GM23338 (cell line): ENCODE measurements at regions not wholly inside any gene's neighbourhood (a gene's known extent, or its start where the extent isn't known, plus 50 kb on each side); places are given as distances from the start of the nearest gene placed in this dataset.

ENCODE experiments used
- ATAC-seq: fragments of 200-7000 bp; cut with Tn5 transposase; 3 replicates; pipeline ENCODE4 v1.9.1; 2020
- DNase-seq: peaks from one replicate; pipeline ENCODE4 v3.0.0-alpha.2; 2015; ENCODE audit warnings: low spot score
- H2AFZ ChIP-seq: fragments of 200-600 bp; sonication (generic); 2 replicates; pipeline ENCODE4 v1.8.0; 2016; ENCODE audit warnings: antibody characterized with exemption, mild to moderate bottlenecking, moderate library complexity
- H3F3A ChIP-seq: fragments of 200-600 bp; sonication (generic); replicated peaks from 2 replicates; pipeline ENCODE4 v1.8.0; 2017; ENCODE audit warnings: antibody characterized with exemption, mixed run types, low read depth
- H3K27ac ChIP-seq: fragments of 200-600 bp; sonication (generic); 2 replicates; pipeline ENCODE4 v1.6.1; 2016; ENCODE audit warnings: low read depth
- H3K27me3 ChIP-seq: fragments of 200-600 bp; sonication (generic); 2 replicates; pipeline ENCODE4 v1.8.0; 2016; ENCODE audit warnings: mild to moderate bottlenecking, mixed run types, moderate library complexity; ENCODE audit not compliant: insufficient read depth
- H3K36me3 ChIP-seq: fragments of 200-600 bp; sonication (generic); 2 replicates; pipeline ENCODE4 v1.8.0; 2016; ENCODE audit warnings: mild to moderate bottlenecking; ENCODE audit not compliant: insufficient read depth
- H3K4me1 ChIP-seq: fragments of 200-600 bp; sonication (generic); 2 replicates; pipeline ENCODE4 v1.8.0; 2016; ENCODE audit warnings: mild to moderate bottlenecking, moderate library complexity; ENCODE audit not compliant: insufficient read depth
- H3K4me2 ChIP-seq: fragments of 200-600 bp; sonication (generic); 2 replicates; pipeline ENCODE4 v1.7.1; 2017; ENCODE audit warnings: mixed run types
- H3K4me3 ChIP-seq: fragments of 200-600 bp; sonication (generic); 2 replicates; pipeline ENCODE4 v1.6.1; 2016; ENCODE audit warnings: mixed run types
- H3K79me2 ChIP-seq: fragments of 200-600 bp; sonication (generic); replicated peaks from 2 replicates; pipeline ENCODE4 v1.8.0; 2017; ENCODE audit warnings: mild to moderate bottlenecking; ENCODE audit not compliant: insufficient read depth
- H3K9me2 ChIP-seq: fragments of 200-600 bp; sonication (generic); 2 replicates; pipeline ENCODE4 v1.8.0; 2017; ENCODE audit not compliant: insufficient read depth
- H4K20me1 ChIP-seq: fragments of 200-600 bp; sonication (generic); replicated peaks from 2 replicates; pipeline ENCODE4 v1.8.0; 2017; ENCODE audit warnings: mild to moderate bottlenecking; ENCODE audit not compliant: insufficient read depth
- H3K27ac Mint-ChIP-seq: 2 replicates; pipeline ENCODE4 v1.8.0; 2020; ENCODE audit warnings: inconsistent platforms, mild to moderate bottlenecking, moderate library complexity, mixed read lengths
- H3K27me3 Mint-ChIP-seq: 3 replicates; pipeline ENCODE4 v1.8.0; 2022; ENCODE audit warnings: low read depth, mild to moderate bottlenecking, moderate library complexity, mixed read lengths, inconsistent platforms; ENCODE audit not compliant: insufficient read depth, poor library complexity
- H3K36me3 Mint-ChIP-seq: 3 replicates; pipeline ENCODE4 v1.8.0; 2021; ENCODE audit warnings: low read depth, mild to moderate bottlenecking, inconsistent platforms, moderate library complexity, mixed read lengths
- H3K4me1 Mint-ChIP-seq: 3 replicates; pipeline ENCODE4 v1.8.0; 2020; ENCODE audit warnings: mild to moderate bottlenecking, inconsistent platforms, mixed read lengths
- H3K4me3 Mint-ChIP-seq: 3 replicates; pipeline ENCODE4 v1.8.0; 2021; ENCODE audit warnings: moderate library complexity, mild to moderate bottlenecking, inconsistent platforms, mixed read lengths
- H3K9me3 Mint-ChIP-seq: 3 replicates; pipeline ENCODE4 v1.8.0; 2020; ENCODE audit warnings: moderate library complexity, mild to moderate bottlenecking, inconsistent platforms, mixed read lengths
- CTCF ChIP-seq, 2 experiments: fragments of 200-600 bp in 1 of 2; sonication (generic) in 1 of 2; conservative IDR thresholded peaks; 2 replicates each; pipeline versions ENCODE4 v1.5.1 to v1.6.1; 2016 to 2017; ENCODE audit warnings: antibody characterized with exemption in 2 of 2, low read depth in 2 of 2, mild to moderate bottlenecking in 2 of 2, moderate library complexity in 1 of 2
- EZH2phosphoT487 ChIP-seq: fragments of 200-600 bp; sonication (generic); IDR thresholded peaks from one replicate; pipeline ENCODE4 v1.8.1; 2018; ENCODE audit warnings: antibody characterized with exemption; ENCODE audit not compliant: unreplicated experiment
- JUNB ChIP-seq: IDR thresholded peaks from one replicate; pipeline ENCODE4 v1.6.1; 2016; ENCODE audit warnings: antibody characterized with exemption; ENCODE audit not compliant: unreplicated experiment
- NANOG ChIP-seq: IDR thresholded peaks from 2 replicates; pipeline ENCODE4 v1.6.1; 2016; ENCODE audit warnings: antibody characterized with exemption, borderline replicate concordance
- REST ChIP-seq: IDR thresholded peaks from one replicate; pipeline ENCODE4 v1.6.1; 2018; ENCODE audit warnings: antibody characterized with exemption; ENCODE audit not compliant: unreplicated experiment
- ZNF114 ChIP-seq: fragments of 250-450 bp; sonication (Bioruptor Pico); IDR thresholded peaks from 2 replicates; pipeline ENCODE4 v1.5.0; 2020; ENCODE audit warnings: mild to moderate bottlenecking, moderate library complexity
- ZNF331 ChIP-seq: fragments of 250-450 bp; sonication (Bioruptor Pico); IDR thresholded peaks from 2 replicates; pipeline ENCODE4 v1.5.0; 2020; ENCODE audit warnings: low read depth, mild to moderate bottlenecking, moderate library complexity
- ZNF462 ChIP-seq: fragments of 250-450 bp; sonication (Bioruptor Pico); IDR thresholded peaks from 2 replicates; pipeline ENCODE4 v1.5.0; 2020; ENCODE audit warnings: mild to moderate bottlenecking, moderate library complexity

GRCh38 chr10:4740471-4740870, 85.5 kb upstream of the AKR1E2 start:
- Histone ChIP-seq H3K27ac (no peak overlapping the region), H2AFZ (no peak overlapping the region), H3K27me3 (no peaks in the 10 kb centered on the region), H3K4me2 (no peak overlapping the region), H3K36me3 (no peaks in the 10 kb centered on the region), H3K4me3 (no peak overlapping the region), H3K79me2 (no peaks in the 10 kb centered on the region), H3K4me1 (no peaks in the 10 kb centered on the region), H3K9me2 (no peaks in the 10 kb centered on the region), H4K20me1 (no peaks in the 10 kb centered on the region), H3F3A (no peaks in the 10 kb centered on the region)
- ATAC-seq (no peak), DNase-seq (no peak)
- TF ChIP-seq CTCF (conservative IDR thresholded peaks at IDR 0.05; ENCODE audit: low read depth in 2 of 2) (no peak), JUNB (no peak), EZH2phosphoT487 (no peak), ZNF114 (no peak), NANOG (no peak)
- no peak overlapping the region for H3K27ac Mint-ChIP-seq
- no peaks in the 10 kb centered on the region for H3K9me3 Mint-ChIP-seq
- H3K27me3 Mint-ChIP-seq, result no peaks in the 10 kb centered on the region
- peaks cover 5% of the 10 kb centered on the region; the same call in 2 of the 3 replicates for H3K4me1 Mint-ChIP-seq
- H3K36me3 Mint-ChIP-seq, result no peaks in the 10 kb centered on the region
- no peak overlapping the region for H3K4me3 Mint-ChIP-seq

- no peak overlapping the region for H3K27ac Mint-ChIP-seq
- H3K27me3 Mint-ChIP-seq, result no peaks in the 10 kb centered on the region
- no peak overlapping the region for H2AFZ ChIP-seq
- no peaks in the 10 kb centered on the region for H3F3A ChIP-seq
- no peaks in the 10 kb centered on the region for H3K4me1 ChIP-seq
- no peak overlapping the region for H3K4me2 ChIP-seq
- DNase-seq (no peak), ATAC-seq (no peak)
- no peak overlapping the region for H3K27ac ChIP-seq
- H3K9me3 Mint-ChIP-seq, result no peaks in the 10 kb centered on the region
- no peak overlapping the region for H3K4me3 ChIP-seq
- no peaks in the 10 kb centered on the region for H3K79me2 ChIP-seq
- no peak overlapping the region for H3K4me3 Mint-ChIP-seq
- no peaks in the 10 kb centered on the region for H3K36me3 Mint-ChIP-seq
- H3K27me3 ChIP-seq, result no peaks in the 10 kb centered on the region
- no peaks in the 10 kb centered on the region for H4K20me1 ChIP-seq
- H3K9me2 ChIP-seq, result no peaks in the 10 kb centered on the region
- no peaks in the 10 kb centered on the region for H3K36me3 ChIP-seq
- H3K4me1 Mint-ChIP-seq, result peaks cover 5% of the 10 kb centered on the region; the same call in 2 of the 3 replicates
- TF ChIP-seq ZNF462 (CRISPR knock-in tag), result no peak
- TF ChIP-seq REST, result no peak
- TF ChIP-seq EZH2phosphoT487, result no peak
- TF ChIP-seq ZNF331 (CRISPR knock-in tag), result no peak
- TF ChIP-seq CTCF (conservative IDR thresholded peaks at IDR 0.05; ENCODE audit: low read depth in 2 of 2), result no peak
Measured at GRCh38 chr10:4736608-4737007, 89.4 kb upstream of the AKR1E2 start.
